Panc1 (cell line): ENCODE measurements at regions not wholly inside any gene's neighbourhood (a gene's known extent, or its start where the extent isn't known, plus 50 kb on each side); places are given as distances from the start of the nearest gene placed in this dataset.

ENCODE experiments used
- ATAC-seq: fragments of 200-7000 bp; cut with Tn5 transposase; 2 replicates; pipeline ENCODE4 v1.9.1; 2020; ENCODE audit warnings: mild to moderate bottlenecking, moderate library complexity
- BruUV-seq: library from RNA; stranded (reverse); fragments of 400-500 nt; replicated peaks from 2 replicates; lab custom pipeline; 2021; lab: Mats Ljungman, UMichigan
- CTCF ChIA-PET: fragments of 300-600 bp; sonication (Branson Sonifier 250); formaldehyde crosslinking; loops from one replicate; lab custom pipeline; 2022; ENCODE audit warnings: antibody characterized with exemption; lab: Charles Lee
- POLR2A ChIA-PET: fragments of 300-600 bp; sonication (Branson Sonifier 250); formaldehyde crosslinking; loops from one replicate; lab custom pipeline; 2022; ENCODE audit warnings: antibody characterized with exemption; lab: Charles Lee
- DNase-seq: peaks from one replicate; pipeline ENCODE4 v3.0.0-alpha.2; 2010; ENCODE audit warnings: low read depth, low spot score
- H3K27ac ChIP-seq: 2 replicates; pipeline ENCODE4 v1.5.1; 2011; ENCODE audit warnings: mild to moderate bottlenecking, low read length, inconsistent platforms
- H3K27me3 ChIP-seq: fragments of 200-500 bp; sonication (Bioruptor generic); 2 replicates; pipeline ENCODE4 v1.6.0; 2014; ENCODE audit warnings: low read length, inconsistent platforms; ENCODE audit not compliant: control insufficient read depth, insufficient read depth
- H3K36me3 ChIP-seq: fragments of 200-500 bp; sonication (Bioruptor generic); 2 replicates; pipeline ENCODE4 v1.5.1; 2014; ENCODE audit warnings: inconsistent platforms, mild to moderate bottlenecking, low read length, moderate library complexity; ENCODE audit not compliant: control insufficient read depth, insufficient read depth
- H3K4me1 ChIP-seq: 2 replicates; pipeline ENCODE4 v1.5.1; 2011; ENCODE audit warnings: inconsistent platforms, mild to moderate bottlenecking, low read length, moderate library complexity; ENCODE audit not compliant: control insufficient read depth, insufficient read depth
- H3K4me3 ChIP-seq, 2 experiments: 2 replicates each; pipeline ENCODE4 v1.5.1; 2011 to 2012; ENCODE audit warnings: low read depth in 2 of 2, low read length in 2 of 2, mild to moderate bottlenecking in 2 of 2, inconsistent platforms in 1 of 2, moderate library complexity in 1 of 2
- H3K9me3 ChIP-seq: fragments of 200-500 bp; sonication (Bioruptor generic); 2 replicates; pipeline ENCODE4 v1.5.1; 2014; ENCODE audit warnings: low read depth, mild to moderate bottlenecking, inconsistent platforms, low read length, moderate library complexity; ENCODE audit not compliant: control insufficient read depth, insufficient read depth
- CTCF ChIP-seq: fragments of 450-650 bp; IDR thresholded peaks from 2 replicates; pipeline ENCODE4 v1.5.1; 2017; ENCODE audit warnings: mild to moderate bottlenecking
- POLR2AphosphoS5 ChIP-seq: IDR thresholded peaks from 2 replicates; pipeline ENCODE4 v1.6.1; 2012; ENCODE audit warnings: mild to moderate bottlenecking, low read depth, low read length, moderate library complexity
- REST ChIP-seq, 2 experiments: IDR thresholded peaks; 2 replicates each; pipeline ENCODE4 v1.6.1; 2011 to 2012; ENCODE audit warnings: low read depth in 2 of 2, control low read depth in 1 of 2, low read length in 1 of 2, mild to moderate bottlenecking in 1 of 2, moderate library complexity in 1 of 2; ENCODE audit not compliant: insufficient read depth in 1 of 2
- SIN3A ChIP-seq: IDR thresholded peaks from 2 replicates; pipeline ENCODE4 v1.6.1; 2012; ENCODE audit warnings: low read depth, mild to moderate bottlenecking, low read length, moderate library complexity, borderline replicate concordance; ENCODE audit not compliant: insufficient read depth
- TCF7L2 ChIP-seq: IDR thresholded peaks from 2 replicates; pipeline ENCODE4 v1.6.1; 2011; ENCODE audit warnings: mild to moderate bottlenecking, low read depth, low read length, inconsistent platforms
- in situ Hi-C: cut with HindIII; loops from 2 replicates; pipeline ENCODE4 v1.10.0; 2016; ENCODE audit warnings: low sequenced_read_pairs, low pct_unique_long_range_greater_than_20kb
- intact Hi-C: fragments of 100-400 bp; cut with micrococcal nuclease; formaldehyde crosslinking; loops from one replicate; pipeline ENCODE4 v1.10.0; 2022; ENCODE audit not compliant: unreplicated experiment

DNA sequence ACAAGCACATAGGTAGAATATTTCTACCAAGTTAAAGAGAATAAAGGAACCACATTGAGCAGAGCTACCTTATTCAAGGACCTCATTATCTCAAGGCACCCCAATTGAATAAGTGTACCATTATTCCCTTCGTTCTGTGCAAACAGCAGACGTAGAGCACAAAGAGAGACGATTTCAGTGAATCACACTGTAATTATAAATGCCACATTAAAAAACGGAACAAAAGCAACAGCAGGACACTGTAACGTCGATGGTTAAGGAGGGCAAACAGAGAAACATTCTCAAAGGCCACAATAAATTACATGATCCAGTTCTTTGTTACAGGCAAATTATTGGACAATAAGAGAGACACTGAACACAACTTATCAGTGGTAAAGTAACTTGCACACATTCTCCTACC lies 644.1 kb upstream of the TENM3 start:
- intact Hi-C loops = no loop called here
- BruUV-seq = no TSS peak
- CTCF ChIA-PET = no interaction called here

DNA sequence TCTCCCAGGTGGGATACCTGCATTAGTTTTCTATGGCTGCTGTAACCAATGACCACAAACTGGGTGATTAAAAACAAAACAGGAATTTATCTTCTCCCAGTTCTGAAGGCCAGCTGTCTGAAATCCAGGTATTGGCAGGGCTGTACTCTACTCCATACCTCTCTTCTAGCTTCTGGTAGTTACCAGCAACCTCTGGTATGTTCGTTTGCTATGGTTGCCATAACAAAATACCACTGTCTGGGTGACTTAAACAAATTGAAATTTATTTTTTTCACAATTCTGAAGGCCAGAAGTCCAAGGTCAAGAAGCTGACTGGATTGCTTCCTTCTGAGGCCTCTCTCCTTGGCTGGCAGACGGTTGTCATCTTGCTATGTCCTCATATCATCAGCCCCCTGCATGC lies 642.1 kb upstream of the TENM3 start:
- in situ Hi-C loops (no loop called here), intact Hi-C loops (no loop called here)
- H3K4me1 ChIP-seq = no peaks in the 10 kb centered on the region
- TF ChIP-seq TCF7L2 (no peak), REST (IDR thresholded peaks at IDR 0.05; ENCODE audit: insufficient read depth in 1 of 2, low read depth in 2 of 2, low read length in 1 of 2) (no peak), POLR2AphosphoS5 (no peak), SIN3A (no peak), CTCF (no peak)
- ChIA-PET CTCF (no interaction called here), POLR2A (no interaction called here)
- H3K9me3 ChIP-seq = no peaks in the 10 kb centered on the region
- no peak for DNase-seq
- no peaks in the 10 kb centered on the region for H3K36me3 ChIP-seq
- H3K4me3 ChIP-seq = no peak overlapping the region
- no TSS peak for BruUV-seq
- no peak for ATAC-seq
- H3K27me3 ChIP-seq = no peaks in the 10 kb centered on the region
- no peak overlapping the region for H3K27ac ChIP-seq

More for the DNA sequence above, 644.1 kb upstream of the TENM3 start:
- no peaks in the 10 kb centered on the region for H3K4me1 ChIP-seq
- no peak overlapping the region for H3K4me3 ChIP-seq
- no peaks in the 10 kb centered on the region for H3K9me3 ChIP-seq
- ATAC-seq = no peak
- POLR2A ChIA-PET = no interaction called here
- TF ChIP-seq CTCF (no peak), SIN3A (no peak), POLR2AphosphoS5 (no peak), TCF7L2 (no peak), REST (IDR thresholded peaks at IDR 0.05; ENCODE audit: insufficient read depth in 1 of 2, low read depth in 2 of 2, low read length in 1 of 2) (no peak)
- DNase-seq = no peak
- no peaks in the 10 kb centered on the region for H3K36me3 ChIP-seq
- in situ Hi-C loops = no loop called here
- no peak overlapping the region for H3K27ac ChIP-seq
- no peaks in the 10 kb centered on the region for H3K27me3 ChIP-seq
